GM19035 (cell line): ENCODE measurements at regions not wholly inside any gene's neighbourhood (a gene's known extent, or its start where the extent isn't known, plus 50 kb on each side); places are given as distances from the start of the nearest gene placed in this dataset.
"Not testable (repeated sequence)": the region's sequence is repeated elsewhere in the genome, so short reads cannot be mapped to it uniquely, and the experiment has no call there.

ENCODE experiments used
- ATAC-seq: cut with Tn5 transposase; IDR thresholded peaks from one replicate; pipeline ENCODE4 v1.9.1; 2021; ENCODE audit not compliant: unreplicated experiment

DNA sequence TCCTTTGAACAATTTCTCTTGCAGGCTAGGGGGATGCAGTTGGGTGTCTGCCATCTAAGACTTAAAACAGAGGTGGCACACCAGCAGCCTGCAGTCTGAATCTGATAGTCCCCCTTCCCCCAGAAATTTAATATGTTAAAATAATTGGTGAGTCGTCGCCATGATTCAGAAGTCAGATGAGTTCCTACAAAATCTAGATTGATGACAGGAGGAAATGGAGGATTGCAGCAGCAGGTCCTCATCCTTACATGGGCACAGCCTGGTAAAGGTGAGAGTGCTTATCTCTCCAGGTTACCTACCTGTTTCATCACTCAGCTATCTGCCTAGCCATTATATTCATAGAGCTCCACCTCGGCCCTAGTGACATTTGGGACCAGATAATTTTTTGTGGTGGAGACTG, 112.3 kb downstream of the PCSK1 start:
- ATAC-seq: no peak

DNA sequence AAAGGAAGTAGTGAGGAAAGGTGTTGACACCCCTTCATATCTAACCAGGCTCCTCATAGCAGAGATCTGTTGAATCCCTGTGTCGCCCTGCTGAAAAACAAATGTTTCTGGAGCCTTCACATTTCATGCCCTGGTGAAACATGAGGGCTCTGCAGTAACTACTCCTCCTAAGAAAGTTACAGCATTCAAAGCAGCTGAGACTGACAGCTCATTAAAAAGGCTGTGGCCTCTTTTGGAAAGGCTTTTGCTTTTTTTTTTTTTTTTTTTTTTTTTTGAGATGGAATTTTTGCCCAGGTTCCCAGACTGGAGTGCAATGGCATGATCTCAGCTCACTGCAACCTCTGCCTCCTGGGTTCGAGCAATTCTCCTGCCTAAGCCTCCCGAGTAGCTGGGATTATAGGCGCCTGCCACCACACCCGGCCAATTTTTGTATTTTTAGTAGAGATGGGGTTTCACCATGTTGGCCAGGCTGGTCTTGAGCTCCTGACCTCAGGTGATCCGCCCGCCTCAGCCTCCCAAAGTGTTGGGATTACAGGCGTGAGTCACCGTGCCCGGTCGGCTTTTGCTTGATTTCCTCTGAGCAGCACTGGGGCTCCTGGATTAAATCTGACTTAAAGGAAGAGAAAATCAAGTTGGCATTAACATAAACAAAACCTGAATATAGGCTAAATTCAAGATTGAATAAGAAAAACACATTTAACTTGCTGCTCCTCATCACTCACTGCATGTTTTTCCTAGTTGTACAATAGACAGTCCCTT, 112.9 kb downstream of the PCSK1 start:
- not testable (repeated sequence) for ATAC-seq

DNA sequence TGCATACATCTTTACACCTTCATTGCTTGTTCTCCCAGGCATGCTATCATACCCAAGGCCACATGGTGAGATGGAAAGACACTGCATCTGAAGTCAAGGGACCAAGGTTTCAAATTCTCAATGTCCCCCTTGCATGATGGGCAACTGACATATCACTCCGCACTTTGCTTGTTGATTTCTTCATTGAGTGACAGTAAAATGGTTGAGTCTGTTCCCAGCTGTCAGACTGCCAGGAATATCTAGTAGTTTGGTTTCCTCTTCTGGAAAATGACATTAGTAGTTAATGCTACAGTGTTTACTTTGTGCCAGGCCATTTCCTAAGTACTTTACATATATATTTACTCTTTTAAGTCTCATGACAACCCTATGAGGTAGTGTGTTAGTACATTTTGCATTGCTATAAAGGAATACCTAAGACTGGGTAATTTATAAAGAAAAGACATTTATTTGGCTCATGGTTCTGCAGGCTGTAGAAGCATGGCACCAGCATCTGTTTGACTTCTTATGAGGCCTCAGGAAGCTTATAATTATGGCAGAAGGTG, 114.4 kb downstream of the PCSK1 start:
- ATAC-seq: no peak

DNA sequence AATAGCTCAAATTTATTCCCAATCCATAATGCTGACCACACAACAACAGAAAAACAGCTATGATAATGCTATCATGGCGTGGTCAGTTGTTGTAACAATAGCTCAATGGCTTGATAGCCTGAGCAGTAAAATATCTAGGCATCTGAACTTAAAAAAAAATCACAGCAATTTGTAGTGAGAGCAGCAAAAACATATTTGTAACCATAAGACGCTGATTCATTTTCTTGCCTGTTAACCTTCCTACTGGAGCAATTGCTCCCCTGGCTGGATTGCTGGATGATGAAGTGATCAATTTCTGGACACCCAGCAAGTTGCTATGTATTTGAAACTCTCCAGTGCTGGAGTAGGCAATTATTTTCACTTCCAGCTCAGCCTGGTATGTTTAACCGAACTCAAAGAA, 115.1 kb downstream of the PCSK1 start:
- no peak for ATAC-seq

DNA sequence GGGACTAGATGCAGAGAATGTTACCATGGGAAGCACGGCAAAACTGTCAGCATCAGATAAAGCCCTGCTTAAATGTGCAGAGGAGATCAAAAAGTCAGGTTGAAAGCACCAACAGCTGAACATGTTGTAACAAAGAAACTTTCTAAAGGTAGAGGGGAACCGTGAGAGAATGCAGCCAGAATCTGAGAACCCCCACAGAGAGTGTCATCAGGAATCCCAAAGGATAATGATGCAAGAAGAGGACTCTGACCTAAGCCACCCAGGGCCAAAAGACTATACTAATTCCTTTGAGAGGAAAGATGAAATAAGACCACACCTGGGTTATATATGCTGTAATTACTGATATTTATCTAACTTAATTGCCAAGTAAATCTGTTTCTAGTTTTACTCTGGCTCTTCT, 116.6 kb downstream of the PCSK1 start:
- ATAC-seq: no peak

DNA sequence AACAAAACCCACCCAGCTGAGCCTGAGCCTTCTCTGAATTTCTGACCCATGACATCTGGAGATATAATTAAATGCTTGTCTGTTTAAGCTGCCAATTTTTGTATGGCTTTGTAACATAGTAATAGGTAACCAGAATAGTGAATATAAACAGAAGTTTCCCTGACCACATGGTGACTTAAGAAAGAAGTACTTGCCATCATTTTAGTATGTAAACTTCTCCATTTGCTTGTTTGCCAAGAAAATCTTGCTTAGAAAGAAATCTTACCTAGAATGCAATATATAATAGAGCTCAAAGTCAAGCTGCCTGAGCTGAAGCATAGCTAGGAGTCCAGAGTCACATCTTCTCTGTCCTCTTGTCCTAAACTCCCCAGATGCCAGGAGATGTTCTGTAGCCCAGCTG, 117.0 kb downstream of the PCSK1 start:
- no peak for ATAC-seq

DNA sequence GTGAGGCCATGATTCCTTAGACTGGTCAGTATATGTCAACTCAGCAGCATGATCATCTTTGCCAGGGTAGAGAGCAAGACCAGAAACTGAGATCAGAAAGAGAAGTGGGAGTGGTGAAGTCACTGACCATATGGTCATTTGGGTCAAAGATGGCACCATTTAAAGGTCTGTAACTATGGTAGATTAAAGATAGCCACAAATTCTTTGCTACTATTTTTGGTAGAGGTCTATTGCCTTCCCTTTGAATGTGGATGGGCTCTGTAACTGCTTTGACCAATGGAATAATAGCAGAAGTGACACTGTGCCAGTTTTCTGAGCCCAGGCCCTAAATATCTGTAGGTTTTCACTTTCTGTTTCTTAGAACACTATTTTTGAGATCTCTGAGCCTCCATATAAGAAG, 117.6 kb downstream of the PCSK1 start:
- peak; percentile 70 for ATAC-seq

DNA sequence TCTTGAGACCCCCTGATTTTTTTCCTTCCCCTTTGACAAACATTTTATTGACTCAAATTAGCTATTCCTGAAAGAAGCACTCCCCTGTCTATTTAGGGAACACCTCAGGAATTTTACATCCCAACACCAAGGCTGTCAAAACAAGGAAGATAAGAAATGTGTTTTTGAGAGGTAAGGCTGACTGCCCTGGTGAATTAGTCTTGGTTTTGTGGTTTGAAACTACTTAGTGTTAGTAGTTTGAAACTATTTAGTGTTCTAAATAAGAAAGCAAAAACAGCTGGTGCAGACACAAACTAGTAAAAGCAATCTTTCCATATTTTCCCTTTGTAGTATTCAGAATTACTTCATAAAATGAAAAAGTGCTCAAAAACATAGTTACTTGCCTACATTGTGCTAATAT, 120.7 kb downstream of the PCSK1 start:
- no peak for ATAC-seq

DNA sequence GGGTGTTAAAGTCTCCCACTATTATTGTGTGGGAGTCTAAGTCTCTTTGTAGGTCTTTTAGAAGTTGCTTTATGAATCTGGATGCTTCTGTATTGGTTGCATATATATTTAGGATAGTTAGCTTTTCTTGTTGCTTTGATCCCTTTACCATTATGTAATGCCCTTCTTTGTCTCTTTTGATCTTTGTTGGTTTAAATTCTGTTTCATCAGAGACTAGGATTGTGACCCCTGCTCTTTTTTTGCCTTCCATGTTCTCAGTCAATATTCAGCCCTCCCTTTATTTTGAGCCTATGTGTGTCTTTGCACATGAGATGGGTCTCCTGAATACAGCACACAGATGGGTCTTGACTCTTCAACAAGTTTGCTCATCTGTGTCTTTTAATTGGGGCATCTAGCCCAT, 126.0 kb downstream of the PCSK1 start:
- ATAC-seq: not testable (repeated sequence)

DNA sequence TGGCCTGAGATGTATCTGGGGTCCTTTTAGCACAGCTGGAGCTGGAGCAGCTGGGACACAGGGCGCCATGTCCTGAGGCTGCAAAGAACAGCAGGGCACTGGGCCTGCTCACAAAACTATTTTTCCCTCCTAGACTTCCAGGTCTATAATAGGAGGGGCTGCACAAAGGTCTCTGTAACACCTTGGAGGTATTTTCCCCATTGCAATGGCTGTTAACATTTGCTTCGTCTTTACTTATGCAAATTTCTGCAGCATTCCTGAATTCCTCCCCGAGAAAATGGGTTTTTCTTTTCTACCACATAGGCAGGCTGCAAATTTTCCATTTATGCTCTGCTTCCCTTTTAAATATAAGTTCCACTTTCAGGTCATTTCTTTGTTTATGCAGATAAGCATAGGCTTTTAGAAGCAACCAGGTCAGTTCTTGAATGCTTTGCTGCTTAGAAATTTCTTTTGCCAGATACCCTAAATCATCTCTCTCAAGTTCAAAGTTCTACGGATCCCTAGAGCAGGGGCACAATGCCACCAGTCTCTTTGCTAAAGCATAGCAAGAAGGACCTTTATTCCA, 130.8 kb downstream of the PCSK1 start:
- ATAC-seq: no peak

DNA sequence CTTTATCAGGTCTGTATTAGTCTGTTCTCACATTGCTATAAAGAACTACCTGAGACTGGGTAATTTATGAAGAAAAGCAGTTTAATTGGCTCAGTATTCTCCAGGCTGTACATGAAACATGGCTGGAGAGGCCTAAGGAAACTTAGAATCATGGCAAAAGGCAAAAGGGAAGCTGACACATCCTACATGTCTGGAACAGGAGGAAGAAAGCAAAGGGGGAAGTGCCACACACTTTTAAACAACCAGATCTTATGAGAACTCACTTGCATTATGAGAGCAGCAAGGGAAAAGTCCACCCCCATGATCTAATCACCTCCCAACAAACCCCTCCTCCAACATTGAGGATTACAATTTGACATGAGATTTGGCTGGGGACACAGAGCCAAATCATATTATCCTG, 132.1 kb downstream of the PCSK1 start:
- ATAC-seq: no peak

DNA sequence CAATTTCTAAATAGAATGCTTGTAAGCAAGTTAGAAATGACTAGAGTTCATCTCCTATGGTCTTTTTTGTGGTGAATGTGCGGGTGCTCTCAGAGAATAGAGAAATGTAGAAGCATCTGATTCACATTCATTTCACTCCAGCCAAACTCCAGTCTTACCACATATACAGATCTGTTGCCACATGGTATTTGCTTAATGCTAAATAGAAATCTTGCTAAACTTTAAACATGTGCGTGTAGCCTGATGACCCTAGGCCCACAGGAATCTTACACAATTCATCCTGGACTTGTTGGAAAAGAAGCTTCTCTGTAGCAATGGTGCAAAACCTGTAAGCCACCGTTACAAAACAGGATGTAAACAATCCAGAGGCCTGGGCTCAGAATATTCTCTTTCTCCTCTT, 135.2 kb downstream of the PCSK1 start:
- ATAC-seq: no peak

DNA sequence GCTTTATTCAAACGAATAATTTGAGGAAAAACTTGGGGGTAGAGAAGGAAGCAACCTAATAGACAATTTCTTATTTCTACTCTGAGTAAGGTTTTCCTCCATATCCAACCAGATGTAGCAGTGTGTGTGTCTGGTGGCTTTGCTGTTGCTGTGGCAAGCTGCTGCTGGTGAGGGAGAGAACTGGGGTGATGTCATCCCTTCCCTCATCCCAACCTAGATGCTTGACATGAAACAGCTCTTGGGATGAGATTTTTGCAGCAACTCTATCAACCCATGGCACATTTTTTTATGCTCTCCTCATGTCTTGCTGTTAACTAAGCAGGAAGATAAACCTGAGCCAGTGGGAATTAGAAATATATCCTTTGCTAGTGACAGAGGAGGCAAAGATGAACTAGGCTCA, 135.8 kb downstream of the PCSK1 start:
- no peak for ATAC-seq

DNA sequence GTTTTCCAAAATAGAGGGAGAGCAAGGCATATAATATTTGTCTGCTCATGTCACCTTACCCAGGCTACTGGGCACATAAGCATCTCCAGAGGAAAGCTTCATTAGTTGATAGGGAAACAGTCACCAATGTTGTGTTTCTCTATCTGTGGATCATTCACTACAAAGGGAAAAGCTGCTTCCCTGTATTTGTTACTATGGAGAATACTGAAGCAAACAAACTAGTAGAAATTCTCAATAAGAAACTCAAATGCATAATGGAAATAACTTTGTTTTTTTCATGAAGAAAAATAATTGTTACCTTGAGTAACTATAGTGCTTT, 138.2 kb downstream of the PCSK1 start:
- no peak for ATAC-seq

DNA sequence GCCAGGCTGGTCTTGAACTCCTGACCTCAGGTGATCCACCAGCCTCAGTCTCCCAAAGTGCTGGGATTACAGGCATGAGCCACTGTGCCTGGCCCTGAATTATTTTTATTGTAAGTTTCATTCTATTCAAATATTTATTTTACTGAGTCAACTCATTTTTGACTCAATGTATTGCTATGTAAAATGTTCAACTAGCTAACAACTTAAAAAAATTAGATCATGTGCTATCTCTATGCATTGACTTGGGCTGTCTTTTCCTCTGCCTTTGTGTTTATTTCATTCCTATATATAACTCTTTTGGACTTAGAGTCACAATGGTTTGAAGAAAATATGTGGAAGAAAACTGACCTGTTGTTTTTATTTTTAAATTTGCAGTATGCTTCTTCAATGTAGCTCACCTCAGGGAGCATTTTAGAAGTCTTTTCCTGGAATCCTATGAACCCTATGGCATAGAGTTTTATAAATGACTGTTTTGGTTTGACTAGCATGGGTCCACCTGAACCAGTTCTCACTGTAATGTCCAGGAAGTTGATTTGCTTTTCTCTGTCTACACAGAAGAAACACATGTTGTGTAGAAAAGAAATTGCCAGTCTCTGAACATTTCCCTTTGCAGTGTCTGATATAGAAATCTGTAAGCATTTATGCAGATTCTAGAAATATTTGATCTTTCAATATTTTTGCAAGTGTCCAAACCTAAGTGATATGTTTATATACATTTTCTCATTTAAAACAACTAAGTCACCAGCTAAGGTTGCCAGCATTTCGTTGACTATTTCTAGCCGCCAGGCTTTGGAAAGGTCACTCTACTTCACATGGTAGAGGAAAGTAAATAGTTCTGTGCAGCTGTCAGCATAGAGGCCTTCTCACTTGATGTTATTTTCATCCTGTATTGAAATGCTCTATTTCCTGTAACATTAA, 138.8 kb downstream of the PCSK1 start:
- ATAC-seq: no peak

DNA sequence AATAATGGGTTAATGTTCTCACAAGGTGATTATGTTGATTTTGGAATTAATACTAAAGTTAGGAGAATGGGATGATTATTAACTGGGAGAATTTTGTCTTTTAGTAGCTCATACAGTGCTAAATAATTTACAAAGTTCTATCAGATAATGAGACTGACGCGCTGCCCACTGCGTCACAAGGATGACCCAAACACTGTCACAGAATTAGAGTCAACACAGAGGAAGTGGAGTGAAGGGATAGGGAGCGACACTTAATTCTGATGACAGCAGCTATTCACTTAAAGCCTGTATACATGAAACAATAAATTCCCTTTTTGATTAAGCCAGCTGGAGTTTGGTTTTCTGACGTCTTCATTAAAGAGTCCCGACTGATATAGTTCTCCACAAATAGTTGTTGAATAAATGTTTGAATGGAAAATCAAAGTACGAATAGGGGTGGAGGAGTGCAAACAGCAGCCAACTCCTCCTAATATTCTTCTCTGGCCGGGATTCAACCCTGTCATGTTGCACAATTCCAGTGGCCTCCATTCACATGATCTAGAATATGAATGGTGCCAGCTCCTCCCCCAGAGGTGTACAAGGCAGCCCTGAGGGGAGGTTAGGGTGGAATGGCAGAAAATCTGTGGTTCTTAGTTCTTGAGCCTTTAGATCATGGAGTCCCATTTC, 140.3 kb downstream of the PCSK1 start:
- no peak for ATAC-seq

DNA sequence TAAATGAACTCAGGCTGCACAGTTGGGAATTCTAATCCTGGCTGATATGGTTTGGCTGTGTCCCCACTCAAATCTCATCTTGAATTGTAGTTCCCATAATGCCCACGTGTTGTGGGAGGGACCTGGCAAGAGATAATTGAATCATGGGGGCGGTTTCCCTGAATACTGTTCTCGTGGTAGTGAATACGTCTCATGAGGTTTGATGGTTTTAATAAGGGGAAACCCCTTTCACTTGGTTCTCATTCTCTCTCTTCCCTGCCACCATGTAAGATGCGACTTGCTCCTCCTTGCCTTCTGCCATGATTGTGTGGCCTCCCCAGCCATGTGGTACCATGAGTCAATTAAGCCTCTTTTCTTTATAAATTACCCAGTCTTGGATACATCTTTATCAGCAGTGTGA, 143.8 kb downstream of the PCSK1 start:
- not testable (repeated sequence) for ATAC-seq

DNA sequence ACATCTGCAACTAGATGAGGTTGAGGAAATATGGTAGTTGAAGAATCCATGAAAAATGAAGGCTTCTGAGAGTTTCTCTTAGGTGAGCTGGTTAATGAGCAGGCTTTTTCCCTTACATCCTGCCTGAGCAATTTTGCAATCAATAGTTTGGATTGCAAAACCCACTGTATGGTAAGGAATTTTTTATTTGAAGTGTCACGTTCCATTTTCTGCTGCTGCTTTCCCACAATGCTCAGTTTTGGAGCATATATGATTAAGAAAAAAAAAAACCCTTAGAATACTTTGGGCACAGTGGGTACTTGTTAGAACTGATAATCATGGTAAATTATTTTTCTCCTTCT, 144.2 kb downstream of the PCSK1 start:
- ATAC-seq: no peak

DNA sequence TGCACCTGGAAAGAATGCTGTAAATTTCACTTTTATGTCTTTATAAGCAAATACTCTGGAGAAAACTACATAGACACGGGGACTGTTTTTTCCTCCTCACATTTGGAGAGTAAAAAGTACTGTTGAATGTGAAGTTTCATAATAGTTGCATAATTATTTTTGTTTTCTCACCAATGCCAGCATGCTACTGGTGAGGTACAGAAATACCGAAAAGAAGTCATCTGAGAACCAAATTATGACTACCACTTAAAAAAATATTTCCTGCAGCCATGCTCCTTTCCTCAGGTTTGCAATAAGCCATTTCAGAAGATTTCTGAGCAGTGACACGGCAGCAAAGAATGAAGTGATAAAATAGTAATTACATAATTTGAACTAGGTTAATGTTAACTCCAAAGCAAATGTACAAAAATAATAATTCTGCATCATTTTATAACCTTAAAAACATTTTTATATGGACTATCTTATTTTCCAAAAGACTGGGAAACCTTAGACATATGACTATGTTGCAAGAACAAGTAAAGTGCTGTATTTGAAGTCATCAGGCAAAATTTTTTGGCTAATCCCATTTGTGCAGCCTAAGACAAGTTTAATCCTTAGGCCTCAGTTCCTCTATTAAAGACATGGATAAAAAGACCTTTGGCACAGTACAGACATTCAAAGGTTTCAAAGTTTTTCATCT, 144.7 kb downstream of the PCSK1 start:
- ATAC-seq: no peak

DNA sequence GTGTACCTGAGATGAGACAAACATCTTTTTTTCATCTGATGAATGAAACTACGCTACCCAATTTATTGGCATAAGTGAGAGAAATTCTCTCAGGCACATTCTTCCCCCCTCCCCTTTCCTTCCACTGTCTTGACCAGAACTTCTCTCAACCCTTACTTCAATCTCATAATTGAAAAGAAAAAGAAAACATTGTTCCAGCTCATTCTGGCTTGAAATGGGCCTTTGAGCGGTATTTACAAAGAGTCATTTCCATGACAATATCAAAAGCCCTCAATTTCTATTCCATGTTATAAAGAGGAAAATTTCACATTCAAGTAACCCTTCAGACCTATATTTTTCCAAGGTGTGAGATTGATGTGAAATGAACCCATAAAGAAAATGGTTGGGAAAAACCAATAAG, 145.9 kb downstream of the PCSK1 start:
- no peak for ATAC-seq

DNA sequence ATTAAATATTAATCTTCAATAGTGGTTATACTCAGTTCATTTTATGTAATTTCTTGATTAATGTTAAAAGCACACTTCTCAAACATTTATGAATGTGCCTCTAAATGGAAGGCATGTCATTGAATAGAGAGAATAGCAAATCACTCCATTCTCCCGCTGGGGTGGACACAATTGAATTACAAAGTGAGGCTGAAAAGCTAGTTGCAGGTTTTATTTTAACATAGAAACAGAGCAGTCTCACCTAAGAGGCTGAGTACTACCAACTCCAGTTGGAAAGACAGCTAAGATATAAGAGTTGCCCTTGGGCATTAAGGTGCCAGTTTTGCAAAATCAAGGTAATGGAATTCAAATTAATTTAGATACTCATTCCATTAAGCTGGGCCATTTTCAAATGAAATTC, 147.2 kb downstream of the PCSK1 start:
- ATAC-seq: no peak
